Esophagus squamous epithelium (tissue), 5 donors: ENCODE measurements at regions not wholly inside any gene's neighbourhood (a gene's known extent, or its start where the extent isn't known, plus 50 kb on each side); places are given as distances from the start of the nearest gene placed in this dataset.
"Not testable (repeated sequence)": the region's sequence is repeated elsewhere in the genome, so short reads cannot be mapped to it uniquely, and the experiment has no call there.

ENCODE experiments used
- DNase-seq: peaks from one replicate; lab custom pipeline; 2025; lab: John Stamatoyannopoulos, UW
- H3K27ac ChIP-seq, 4 donors: fragments of 200-600 bp; sonication (generic); one replicate each; pipeline ENCODE4 v1.5.1; 2016 to 2019; ENCODE audit warnings: mild to moderate bottlenecking in 1 of 4
- H3K27me3 ChIP-seq, 4 donors: fragments of 200-600 bp; sonication (generic); 1 replicate in 3 of 4; 2 replicates in 1 of 4; pipeline versions ENCODE4 v1.5.1 to v1.6.0; 2017 to 2021; ENCODE audit warnings: antibody characterized with exemption in 1 of 4
- H3K36me3 ChIP-seq, 3 donors: fragments of 200-600 bp; sonication (generic); one replicate each; pipeline ENCODE4 v1.5.1; 2016 to 2019
- H3K4me1 ChIP-seq, 3 donors: fragments of 200-600 bp; sonication (generic); one replicate each; pipeline ENCODE4 v1.5.1; 2017 to 2019
- H3K4me3 ChIP-seq, 4 donors: fragments of 200-600 bp; sonication (generic); 1 replicate in 3 of 4; 2 replicates in 1 of 4; pipeline ENCODE4 v1.5.1; 2016 to 2019; ENCODE audit warnings: mild to moderate bottlenecking in 2 of 4, moderate library complexity in 1 of 4
- H3K9me3 ChIP-seq, 3 donors: fragments of 200-600 bp; sonication (generic); one replicate each; pipeline ENCODE4 v1.5.1; 2016 to 2019
- POLR2A ChIP-seq, 4 donors: fragments of 450-650 bp; IDR thresholded peaks; one replicate each; pipeline ENCODE4 v1.6.1; 2017; ENCODE audit warnings: antibody characterized with exemption in 4 of 4, mild to moderate bottlenecking in 4 of 4, moderate library complexity in 3 of 4
- WGBS, 2 donors: methylation state at CpG; one replicate each; pipeline ENCODE4 v1.1.5; 2018; 5-methylcytosine and 5-hydroxymethylcytosine counted together
- intact Hi-C: fragments of 100-400 bp; cut with DNase I; formaldehyde crosslinking; loops from one replicate; pipeline ENCODE4 v1.15.0; 2022
- TF ChIP-seq, protein P1 (sequence below), 6 experiments: fragments of 450-650 bp in 4 of 6; fragments of 200-600 bp in 2 of 6; sonication (generic) in 2 of 6; IDR thresholded peaks; one replicate each; pipeline ENCODE4 v1.5.1; 2016 to 2019; ENCODE audit warnings: antibody characterized with exemption in 6 of 6, mild to moderate bottlenecking in 4 of 6, moderate library complexity in 4 of 6
- donor health status: DM: yes; HTN: yes; CAD: no.

DNA sequence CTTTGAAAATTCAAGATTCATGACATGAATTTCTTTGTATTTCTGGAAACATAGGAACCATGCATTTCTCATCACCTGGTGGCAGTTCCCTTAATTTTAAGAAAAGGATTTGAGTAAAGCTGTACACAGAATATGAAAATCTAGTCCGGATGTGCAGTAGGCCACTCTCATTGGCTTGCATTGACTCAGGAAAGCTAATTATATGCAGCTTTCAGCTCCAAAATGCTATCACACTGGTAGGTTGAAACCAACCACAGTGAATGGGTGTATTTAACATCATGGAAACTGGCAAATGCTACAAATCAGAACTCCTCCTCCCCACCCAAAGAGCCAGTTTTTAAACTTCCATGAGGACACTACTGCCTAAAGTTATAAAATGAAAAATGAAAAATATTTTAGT, 161.6 kb upstream of the FBXL17 start:
- DNase-seq: no peak
- Histone ChIP-seq H3K27ac (no peak overlapping the region), H3K4me1 (no peaks in the 10 kb centered on the region), H3K9me3 (no peaks in the 10 kb centered on the region), H3K36me3 (no peaks in the 10 kb centered on the region), H3K27me3 (no peaks in the 10 kb centered on the region), H3K4me3 (no peak overlapping the region)
- TF ChIP-seq, protein P1, sequence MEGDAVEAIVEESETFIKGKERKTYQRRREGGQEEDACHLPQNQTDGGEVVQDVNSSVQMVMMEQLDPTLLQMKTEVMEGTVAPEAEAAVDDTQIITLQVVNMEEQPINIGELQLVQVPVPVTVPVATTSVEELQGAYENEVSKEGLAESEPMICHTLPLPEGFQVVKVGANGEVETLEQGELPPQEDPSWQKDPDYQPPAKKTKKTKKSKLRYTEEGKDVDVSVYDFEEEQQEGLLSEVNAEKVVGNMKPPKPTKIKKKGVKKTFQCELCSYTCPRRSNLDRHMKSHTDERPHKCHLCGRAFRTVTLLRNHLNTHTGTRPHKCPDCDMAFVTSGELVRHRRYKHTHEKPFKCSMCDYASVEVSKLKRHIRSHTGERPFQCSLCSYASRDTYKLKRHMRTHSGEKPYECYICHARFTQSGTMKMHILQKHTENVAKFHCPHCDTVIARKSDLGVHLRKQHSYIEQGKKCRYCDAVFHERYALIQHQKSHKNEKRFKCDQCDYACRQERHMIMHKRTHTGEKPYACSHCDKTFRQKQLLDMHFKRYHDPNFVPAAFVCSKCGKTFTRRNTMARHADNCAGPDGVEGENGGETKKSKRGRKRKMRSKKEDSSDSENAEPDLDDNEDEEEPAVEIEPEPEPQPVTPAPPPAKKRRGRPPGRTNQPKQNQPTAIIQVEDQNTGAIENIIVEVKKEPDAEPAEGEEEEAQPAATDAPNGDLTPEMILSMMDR (IDR thresholded peaks at IDR 0.05): no peak
- no peak for TF ChIP-seq POLR2A (IDR thresholded peaks at IDR 0.05)
- 60 to 67% methylated on average over 1 of the region's 1 CpG for WGBS, 2 donors
- intact Hi-C loops: no loop called here

DNA sequence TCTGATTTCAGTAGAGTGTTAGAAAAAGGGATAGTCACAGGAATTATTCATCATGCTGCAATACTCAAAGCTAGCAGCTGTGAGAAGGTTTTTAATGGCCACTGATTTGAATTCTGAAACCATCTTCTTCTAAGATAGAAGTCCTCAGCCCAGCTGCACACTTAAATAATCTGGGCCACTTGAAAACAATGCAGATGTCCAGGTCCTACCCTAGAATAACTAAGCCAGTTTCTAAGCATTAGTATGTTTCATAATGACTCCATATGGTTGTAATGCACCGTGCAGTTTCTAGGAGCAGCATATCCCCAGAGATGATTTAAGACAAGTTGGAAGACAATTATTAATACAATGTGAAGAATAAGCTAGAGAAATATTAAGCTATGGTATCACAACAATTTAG, 159.9 kb upstream of the FBXL17 start:
- Histone ChIP-seq H3K4me1 (no peaks in the 10 kb centered on the region), H3K4me3 (no peak overlapping the region), H3K9me3 (no peaks in the 10 kb centered on the region), H3K27ac (no peak overlapping the region), H3K36me3 (no peaks in the 10 kb centered on the region), H3K27me3 (no peaks in the 10 kb centered on the region)
- TF ChIP-seq, protein P1 (IDR thresholded peaks at IDR 0.05): no peak
- TF ChIP-seq POLR2A (IDR thresholded peaks at IDR 0.05): no peak
- 69 to 93% methylated on average over 1 of the region's 1 CpG for WGBS, 2 donors
- intact Hi-C loops: no loop called here
- no peak for DNase-seq

DNA sequence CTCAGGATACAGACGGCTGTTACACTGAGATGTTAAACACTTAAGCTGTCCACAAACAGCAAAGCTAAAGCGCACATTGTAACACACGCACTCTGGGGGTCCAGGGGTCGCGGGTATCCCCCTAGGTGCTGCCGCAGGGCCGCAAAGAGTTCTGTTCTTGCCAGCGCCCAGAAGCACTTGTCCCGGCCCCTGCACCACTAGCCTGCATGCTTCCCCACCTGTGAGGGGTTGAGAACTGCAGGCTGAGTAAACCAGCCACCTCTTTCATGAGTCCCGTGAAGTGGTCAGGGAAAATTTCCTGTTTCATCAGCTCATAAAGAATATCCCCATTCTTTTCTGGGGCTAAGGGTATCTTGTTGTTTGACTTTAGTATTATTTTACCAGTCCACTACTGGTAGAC, 154.4 kb upstream of the FBXL17 start:
- WGBS, 2 donors: 78 to 85% methylated on average over 9 to 10 of the region's 10 CpGs

DNA sequence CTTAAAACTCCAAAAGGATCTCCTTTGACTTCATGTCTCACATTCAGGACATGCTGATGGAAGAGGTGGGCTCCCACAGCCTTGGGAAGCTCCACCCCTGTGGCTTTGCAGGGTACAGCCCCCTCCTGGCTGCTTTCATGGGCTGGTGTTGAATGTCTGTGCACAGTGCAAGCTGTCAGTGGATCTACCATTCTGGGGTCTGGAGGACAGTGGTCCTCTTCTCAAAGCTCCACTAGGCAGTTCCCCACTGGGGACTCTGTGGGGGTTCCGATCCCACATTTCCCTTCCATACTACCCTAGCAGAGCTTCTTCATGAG, 150.2 kb upstream of the FBXL17 start:
- intact Hi-C loops, H3K36me3 ChIP-seq, DNase-seq, H3K4me1 ChIP-seq, H3K27ac ChIP-seq, H3K4me3 ChIP-seq, H3K27me3 ChIP-seq, H3K9me3 ChIP-seq: not testable (repeated sequence)
- 100% methylated on average over 1 of the region's 1 CpG for WGBS, 2 donors

More for the DNA sequence above, 154.4 kb upstream of the FBXL17 start:
- intact Hi-C loops: no loop called here
- no peaks in the 10 kb centered on the region for H3K9me3 ChIP-seq
- no peak overlapping the region for H3K4me3 ChIP-seq
- no peak overlapping the region for H3K27ac ChIP-seq
- DNase-seq: no peak
- H3K4me1 ChIP-seq: no peaks in the 10 kb centered on the region
- H3K27me3 ChIP-seq: no peaks in the 10 kb centered on the region
- no peak for TF ChIP-seq POLR2A (IDR thresholded peaks at IDR 0.05)
- TF ChIP-seq, protein P1 (IDR thresholded peaks at IDR 0.05): no peak
- H3K36me3 ChIP-seq: no peaks in the 10 kb centered on the region

DNA sequence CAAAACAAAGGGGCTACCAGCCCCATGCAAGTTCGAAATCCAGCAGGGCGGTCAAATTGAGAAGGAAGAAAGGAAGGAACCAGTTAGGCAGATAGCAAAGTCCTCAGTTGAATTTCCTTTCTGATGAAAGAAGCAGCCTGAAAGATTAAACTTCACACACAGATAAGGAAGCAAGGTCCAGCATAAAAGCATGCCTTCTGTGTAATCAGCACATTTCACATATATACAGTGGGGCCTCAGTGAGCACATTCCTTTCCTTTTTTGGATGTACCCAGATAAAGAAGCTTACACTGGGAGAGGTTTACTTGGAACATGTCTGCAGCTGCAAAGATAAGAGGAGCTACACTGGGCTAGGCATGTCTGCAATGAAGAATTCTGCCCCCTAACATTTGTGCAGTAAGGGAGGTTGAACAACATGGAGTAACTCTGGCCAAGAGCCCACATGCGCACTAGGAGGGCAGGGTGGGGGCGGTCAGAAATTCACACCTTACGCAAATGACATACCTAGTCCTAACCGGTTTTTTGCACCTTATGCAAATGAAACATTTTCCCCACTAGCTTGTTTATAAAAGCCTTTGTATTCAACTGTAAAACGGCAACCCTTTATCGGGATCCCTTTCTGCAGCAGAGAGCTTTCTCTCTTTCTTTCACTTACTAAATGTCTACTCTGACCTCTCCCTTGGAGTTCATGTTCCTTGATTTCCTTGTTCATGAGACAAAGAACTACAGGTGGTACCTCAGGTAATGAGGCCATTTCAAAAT, 149.7 kb upstream of the FBXL17 start:
- Histone ChIP-seq H3K4me1 (no peaks in the 10 kb centered on the region), H3K27ac (no peak overlapping the region), H3K36me3 (no peaks in the 10 kb centered on the region), H3K9me3 (peaks cover 0 to 2% (median 0%) of the 10 kb centered on the region in 3 donors), H3K4me3 (no peak overlapping the region), H3K27me3 (no peaks in the 10 kb centered on the region)
- 66 to 69% methylated on average over 8 of the region's 8 CpGs for WGBS, 2 donors
- no peak for TF ChIP-seq POLR2A (IDR thresholded peaks at IDR 0.05)
- TF ChIP-seq, protein P1 (IDR thresholded peaks at IDR 0.05): no peak
- intact Hi-C loops: no loop called here
- DNase-seq: no peak
